Neural cell (in vitro differentiated cells): ENCODE measurements at regions not wholly inside any gene's neighbourhood (a gene's known extent, or its start where the extent isn't known, plus 50 kb on each side); places are given as distances from the start of the nearest gene placed in this dataset.
"Not testable (repeated sequence)": the region's sequence is repeated elsewhere in the genome, so short reads cannot be mapped to it uniquely, and the experiment has no call there.

Experiments used
- CTCF ChIP-seq: fragments of 450-650 bp; IDR thresholded peaks from 2 replicates; pipeline ENCODE4 v1.5.1; 2014; ENCODE audit warnings: antibody characterized with exemption, mild to moderate bottlenecking, moderate library complexity; ENCODE audit not compliant: poor library complexity, severe bottlenecking
- EZH2 ChIP-seq: fragments of 200-600, 300-800 bp; shearing (Covaris generic), sonication (generic); IDR thresholded peaks from 2 replicates; pipeline ENCODE4 v1.6.1; 2014; ENCODE audit warnings: antibody characterized with exemption, low read length, borderline replicate concordance, mild to moderate bottlenecking; ENCODE audit not compliant: insufficient read depth, poor library complexity, severe bottlenecking
- POLR2AphosphoS5 ChIP-seq: IDR thresholded peaks from 2 replicates; pipeline ENCODE4 v1.6.1; 2012

- not testable (repeated sequence) for TF ChIP-seq CTCF, EZH2, POLR2AphosphoS5
Observed at GRCh38 chr21:27974152-27974551, 1007.3 kb upstream of the ADAMTS5 start.
